CD4-positive, alpha-beta T cell treated with Interleukin-4 for 4 hours (primary cell): ENCODE measurements at regions not wholly inside any gene's neighbourhood (a gene's known extent, or its start where the extent isn't known, plus 50 kb on each side); places are given as distances from the start of the nearest gene placed in this dataset.

ENCODE experiments used
- DNase-seq: peaks from one replicate; pipeline ENCODE4 v3.0.0-alpha.2; 2020

GRCh38 chr16:72400257-72401083, 228.5 kb upstream of the PMFBP1 start:
- peak; percentile 47 for DNase-seq

DNA sequence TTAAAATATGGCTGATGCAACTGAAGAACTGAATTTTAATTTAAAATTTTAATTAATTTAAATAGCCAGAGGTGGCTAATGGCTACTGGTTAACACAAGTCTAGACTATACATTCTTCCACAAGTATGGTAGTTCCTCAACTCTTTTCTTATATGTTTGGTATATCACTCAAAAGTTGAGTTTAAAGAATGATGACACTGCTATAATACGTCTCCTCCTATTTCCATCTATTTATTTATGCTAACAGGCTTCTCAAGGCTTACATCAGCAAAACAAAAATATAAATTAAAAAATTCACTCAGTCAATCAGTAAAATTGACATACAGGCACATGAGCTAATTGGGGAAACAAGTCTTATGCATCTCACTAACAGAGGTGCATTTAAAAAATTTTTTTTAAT, 227.9 kb upstream of the PMFBP1 start:
- DNase-seq, result no peak

GRCh38 chr16:72397876-72398275, 225.9 kb upstream of the PMFBP1 start:
- DNase-seq, result no peak

GRCh38 chr16:72394526-72394925, 222.6 kb upstream of the PMFBP1 start:
- DNase-seq, result no peak

DNA sequence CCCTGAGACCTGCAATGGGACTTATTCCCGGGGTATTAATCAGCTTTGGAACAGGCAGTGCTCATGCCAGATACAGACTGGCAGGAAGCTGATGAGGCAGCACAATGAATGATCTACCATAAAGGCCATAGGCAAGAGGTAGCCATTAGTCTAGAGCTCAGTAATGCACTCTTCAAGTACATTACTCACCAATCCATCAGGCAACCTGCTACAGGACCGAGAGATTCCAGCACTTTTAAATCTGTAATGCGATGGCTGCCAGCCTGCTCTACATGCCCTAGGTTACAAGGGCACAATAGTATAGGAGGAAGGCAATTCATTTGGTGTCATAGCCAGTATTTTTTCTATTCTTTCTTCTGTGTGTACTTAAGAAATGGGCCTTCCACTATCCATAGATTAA, 217.8 kb upstream of the PMFBP1 start:
- no peak for DNase-seq

DNA sequence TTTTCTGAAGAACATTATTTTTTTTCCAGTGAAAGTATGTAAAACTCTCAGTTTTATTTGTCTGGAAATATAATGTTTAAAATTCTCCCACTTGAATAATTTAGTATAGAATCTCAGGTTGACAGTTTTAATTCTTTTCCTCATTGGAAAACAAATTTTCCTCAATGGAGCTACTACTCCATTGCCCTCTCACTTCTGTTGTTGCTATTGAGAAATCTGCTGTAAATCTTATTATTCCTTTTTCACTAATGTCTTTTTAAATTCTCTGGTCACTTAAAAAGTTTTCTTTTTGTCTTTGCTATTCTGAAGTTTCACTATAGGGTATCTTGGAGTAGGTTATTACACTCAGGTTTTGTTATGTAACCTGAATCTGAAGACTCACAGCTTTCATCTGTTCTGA, 216.1 kb upstream of the PMFBP1 start:
- DNase-seq, result no peak

DNA sequence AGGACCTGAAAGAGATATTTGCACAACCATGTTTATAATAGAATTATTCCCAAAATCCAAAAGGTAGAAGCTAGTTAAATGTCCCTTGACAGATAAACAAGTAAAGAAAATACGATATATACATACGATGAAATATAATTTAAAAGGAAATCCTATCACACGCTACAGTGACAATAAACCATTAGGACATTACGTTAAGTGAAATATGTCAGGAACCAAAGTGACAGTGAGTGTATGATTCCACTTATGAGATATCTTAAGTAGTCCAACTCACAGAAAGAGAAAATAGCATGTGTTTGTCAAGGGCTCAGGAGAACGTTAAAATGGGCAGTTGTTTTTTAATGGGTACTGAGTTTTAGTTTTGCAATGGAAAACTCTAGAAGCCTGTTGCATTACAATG, 212.7 kb upstream of the PMFBP1 start:
- DNase-seq, result no peak

DNA sequence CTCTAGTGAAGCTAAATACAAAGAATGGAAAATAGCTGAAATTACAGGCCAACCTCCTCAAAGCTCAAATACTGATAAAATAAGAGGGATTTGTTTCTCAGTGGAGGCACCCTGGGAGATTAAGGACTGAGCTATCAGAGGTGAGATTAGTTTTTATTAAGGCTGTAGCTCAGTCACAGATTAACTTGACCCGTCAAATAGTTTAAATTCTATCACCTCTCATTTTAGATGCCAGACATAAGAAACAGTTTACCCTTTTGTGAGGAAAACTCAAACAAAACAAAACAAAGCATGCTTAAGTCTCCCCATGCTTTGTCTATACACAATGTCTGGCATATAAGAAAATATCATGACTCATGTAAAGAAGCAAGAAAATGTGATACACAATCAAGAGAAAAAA, 208.3 kb upstream of the PMFBP1 start:
- DNase-seq, result no peak

GRCh38 chr16:72373201-72373600, 201.2 kb upstream of the PMFBP1 start:
- no peak for DNase-seq

DNA sequence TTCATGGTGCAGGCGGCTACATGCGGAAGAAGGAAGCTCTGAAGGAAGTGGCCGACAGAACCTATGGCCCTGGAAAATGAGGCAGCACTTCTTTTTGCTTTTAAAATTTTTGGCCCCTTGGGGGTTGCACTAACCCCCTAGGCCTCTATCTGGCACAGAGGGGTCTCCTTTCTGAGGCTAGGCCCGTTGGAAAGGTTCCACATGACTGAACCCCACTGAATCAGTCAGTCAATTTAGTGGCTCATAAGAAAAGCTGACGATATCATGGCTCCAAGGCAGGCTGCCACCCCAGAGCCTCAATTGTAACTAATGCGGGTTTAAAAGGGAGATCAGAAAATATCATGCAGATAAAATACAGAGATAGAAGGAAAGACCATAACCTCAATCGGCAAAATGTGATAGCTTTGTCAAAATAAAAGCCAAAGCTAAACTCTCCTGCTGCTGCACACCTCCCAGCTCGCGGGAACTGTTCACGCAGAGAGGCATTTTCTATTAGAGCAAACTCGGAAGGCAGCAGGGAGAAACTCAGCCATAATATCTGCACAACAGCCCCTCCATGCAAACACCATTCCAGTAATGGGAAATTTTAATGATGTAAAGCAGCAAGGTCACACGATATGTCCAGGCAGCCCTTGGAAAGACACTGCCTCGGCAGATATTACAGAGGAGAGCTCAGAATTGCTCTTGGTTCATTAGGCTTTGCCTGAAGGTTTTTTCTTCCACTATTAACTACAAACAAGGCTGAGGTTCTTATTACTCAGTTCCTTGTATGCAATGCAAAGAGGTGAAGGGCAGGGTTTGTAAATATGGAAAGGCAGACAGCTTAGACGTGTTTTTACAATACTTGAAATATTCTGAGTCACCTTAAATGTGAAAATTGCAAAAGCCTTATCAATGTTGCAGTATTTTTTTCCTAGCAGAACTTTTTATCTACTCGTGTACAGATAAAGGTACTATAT, 200.4 kb upstream of the PMFBP1 start:
- no peak for DNase-seq

GRCh38 chr16:72371307-72372086, 199.5 kb upstream of the PMFBP1 start:
- no peak for DNase-seq

DNA sequence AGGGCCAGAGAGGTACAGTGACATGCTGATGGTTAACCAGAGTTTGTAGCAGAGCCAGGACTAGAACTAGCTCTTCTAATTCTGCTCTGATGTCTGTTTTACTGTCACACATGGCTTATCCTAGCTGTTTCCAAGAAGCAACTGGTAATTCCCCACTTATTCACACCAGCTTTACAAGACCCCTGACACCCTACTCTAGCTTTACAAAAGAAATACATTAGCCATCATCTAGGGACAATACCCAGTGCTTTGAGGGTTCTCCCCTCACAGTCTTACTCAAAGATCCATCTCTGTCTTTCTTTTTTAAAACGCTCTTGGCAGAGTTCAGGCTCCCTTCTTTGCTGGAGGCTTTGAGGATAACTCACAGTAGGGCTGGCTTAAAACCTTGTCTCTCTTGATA, 197.3 kb upstream of the PMFBP1 start:
- no peak for DNase-seq

- DNase-seq, result no peak
These were observed 195.9 kb upstream of the PMFBP1 start for GRCh38 chr16:72367851-72368250.

GRCh38 chr16:72362973-72363372, 191.0 kb upstream of the PMFBP1 start:
- DNase-seq, result no peak

DNA sequence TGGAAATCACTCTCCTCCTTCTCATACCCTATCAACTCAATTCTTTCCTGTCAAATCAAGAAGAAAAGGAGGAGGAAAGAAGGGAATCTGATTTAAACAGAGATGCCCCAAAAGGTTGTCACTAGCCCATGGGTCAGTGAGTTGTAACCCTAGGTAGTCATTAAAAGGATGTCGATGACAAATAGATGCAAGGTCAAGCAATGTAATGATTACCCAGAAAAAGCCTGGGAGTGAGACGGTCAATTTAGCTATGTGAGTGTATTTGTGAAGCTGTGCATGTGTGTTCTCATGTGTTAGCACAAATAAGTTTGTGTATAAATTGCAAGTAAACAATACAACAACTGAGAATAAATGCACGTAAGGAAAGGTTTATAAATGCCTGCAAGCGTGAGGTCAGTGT, 190.5 kb upstream of the PMFBP1 start:
- no peak for DNase-seq

DNA sequence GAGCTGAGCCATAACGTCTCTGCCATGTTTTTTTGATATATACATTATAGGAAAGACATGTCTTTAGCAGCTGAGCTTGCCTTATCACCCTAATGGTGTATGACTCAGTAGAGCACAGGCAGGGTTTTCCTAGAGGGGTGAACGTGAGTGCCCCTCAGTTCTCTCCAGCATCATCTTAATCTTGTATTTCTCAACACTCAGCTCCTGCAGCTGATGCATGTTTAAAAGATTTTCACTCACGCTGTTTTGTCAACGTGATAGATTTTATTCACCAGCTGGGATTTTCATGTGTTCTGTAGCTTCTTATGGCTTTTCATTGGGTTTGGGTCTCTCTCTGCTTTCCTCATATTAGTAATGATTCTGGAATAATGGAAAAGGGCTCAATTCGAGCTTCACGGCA, 186.0 kb upstream of the PMFBP1 start:
- no peak for DNase-seq

- no peak for DNase-seq
These were observed 183.6 kb upstream of the PMFBP1 start for GRCh38 chr16:72355561-72355960.

- no peak for DNase-seq
These were observed 177.8 kb upstream of the PMFBP1 start for GRCh38 chr16:72349719-72350118.

GRCh38 chr16:72332926-72333325, 161.0 kb upstream of the PMFBP1 start:
- DNase-seq, result no peak

- DNase-seq, result no peak
These were observed 152.6 kb upstream of the PMFBP1 start for GRCh38 chr16:72324578-72324977.

DNA sequence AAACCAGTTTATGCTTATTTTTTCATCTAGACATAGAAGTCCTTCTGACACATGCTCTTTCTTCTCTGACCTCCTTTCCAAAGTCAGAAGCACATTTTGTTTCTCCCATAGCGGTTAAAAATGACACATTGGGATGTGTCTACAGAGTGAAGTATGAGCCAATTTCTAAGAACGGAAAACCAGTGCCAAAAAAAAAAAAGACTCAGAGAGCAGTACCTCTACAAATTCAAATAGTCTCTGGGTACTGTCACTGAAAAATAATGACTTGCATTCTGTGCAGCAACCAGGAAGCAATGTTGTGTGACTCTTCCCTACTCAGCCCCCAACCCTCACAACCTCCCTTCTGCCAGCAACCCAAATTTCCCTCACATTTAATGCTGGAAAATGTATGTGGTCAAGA, 145.5 kb upstream of the PMFBP1 start:
- no peak for DNase-seq

DNA sequence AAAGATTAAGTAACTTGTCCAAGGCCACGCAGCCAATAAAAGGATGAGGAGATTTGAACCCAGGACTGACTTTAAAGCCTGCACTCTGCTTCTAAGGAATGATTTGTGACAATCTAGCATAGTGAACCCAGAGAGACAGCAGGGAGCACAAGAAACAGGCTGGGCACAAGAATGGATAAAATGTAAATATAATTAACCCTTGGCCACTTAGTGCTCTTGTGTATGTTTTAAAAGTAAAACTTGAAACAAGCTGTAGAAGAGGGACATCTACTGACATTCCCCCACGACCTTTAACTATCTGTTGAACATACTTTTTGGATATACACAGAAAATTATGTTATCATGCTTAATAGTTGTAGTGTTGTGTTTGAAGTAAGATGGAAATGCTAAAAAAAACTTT, 141.9 kb upstream of the PMFBP1 start:
- DNase-seq, result no peak

DNA sequence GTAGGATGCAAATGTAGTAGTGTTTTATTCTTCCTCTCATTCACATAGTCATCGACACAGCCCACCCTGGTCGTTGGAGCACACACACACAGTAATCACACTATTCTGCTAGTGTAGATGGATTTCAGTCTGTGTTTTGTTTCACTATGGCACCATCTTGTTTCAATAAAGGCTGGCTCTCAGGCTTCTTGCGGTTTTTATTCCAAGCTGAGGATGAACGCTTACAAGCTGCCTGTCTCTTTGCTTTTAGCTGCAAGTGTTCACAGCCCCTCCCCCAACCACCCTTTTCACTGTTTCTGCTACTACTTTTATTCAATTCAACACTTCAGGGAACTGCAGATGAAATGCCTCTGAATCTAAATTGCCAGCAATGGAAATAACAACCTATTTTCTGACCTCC, 140.9 kb upstream of the PMFBP1 start:
- no peak for DNase-seq
